AG09319 (cell line): ENCODE measurements at regions not wholly inside any gene's neighbourhood (a gene's known extent, or its start where the extent isn't known, plus 50 kb on each side); places are given as distances from the start of the nearest gene placed in this dataset.
"Not testable (repeated sequence)": the region's sequence is repeated elsewhere in the genome, so short reads cannot be mapped to it uniquely, and the experiment has no call there.

Source experiments
- DNase-seq: peaks from one replicate; pipeline ENCODE4 v3.0.0-alpha.2; 2010; ENCODE audit warnings: low read depth; ENCODE audit errors: extremely low read depth
- CTCF ChIP-seq: IDR thresholded peaks from 2 replicates; pipeline ENCODE4 v1.5.1; 2011; ENCODE audit warnings: low read depth, mild to moderate bottlenecking, inconsistent platforms, low read length, moderate library complexity

GRCh38 chr12:77222336-77222735 is 157.0 kb upstream of the E2F7 start:
- TF ChIP-seq CTCF, result no peak
- no peak for DNase-seq

GRCh38 chr12:77220586-77220985 is 155.2 kb upstream of the E2F7 start:
- TF ChIP-seq CTCF, result no peak
- no peak for DNase-seq

- no peak for TF ChIP-seq CTCF
- no peak for DNase-seq
Observed at GRCh38 chr12:77218278-77218677, 152.9 kb upstream of the E2F7 start.

GRCh38 chr12:77216136-77216535 is 150.8 kb upstream of the E2F7 start:
- DNase-seq, result not testable (repeated sequence)

- DNase-seq, result no peak
- no peak for TF ChIP-seq CTCF
Observed at GRCh38 chr12:77214136-77214535, 148.8 kb upstream of the E2F7 start.

- no peak for TF ChIP-seq CTCF
- DNase-seq, result no peak
Observed at GRCh38 chr12:77213319-77213718, 147.9 kb upstream of the E2F7 start.

- TF ChIP-seq CTCF, result no peak
- no peak for DNase-seq
Observed at GRCh38 chr12:77210724-77211123, 145.4 kb upstream of the E2F7 start.

- TF ChIP-seq CTCF, result no peak
- no peak for DNase-seq
Observed at GRCh38 chr12:77204083-77204482, 138.7 kb upstream of the E2F7 start.
